Vagina (tissue), 2 donors: ENCODE measurements at regions not wholly inside any gene's neighbourhood (a gene's known extent, or its start where the extent isn't known, plus 50 kb on each side); places are given as distances from the start of the nearest gene placed in this dataset.

Experiments used
- CTCF ChIP-seq, 3 experiments: fragments of 450-650 bp in 2 of 3; fragments of 200-600 bp in 1 of 3; sonication (generic) in 1 of 3; IDR thresholded peaks; one replicate each; pipeline ENCODE4 v1.5.1; 2017 to 2019; ENCODE audit warnings: antibody characterized with exemption in 3 of 3, mild to moderate bottlenecking in 2 of 3, moderate library complexity in 2 of 3
- POLR2AphosphoS5 ChIP-seq, 2 donors: sonication (generic); formaldehyde crosslinking; IDR thresholded peaks; one replicate each; pipeline ENCODE4 v1.9.0; 2017; ENCODE audit warnings: antibody characterized with exemption in 2 of 2, mild to moderate bottlenecking in 2 of 2, low read depth in 1 of 2; ENCODE audit not compliant: insufficient read depth in 1 of 2

GRCh38 chr2:217165547-217165946 is 305.7 kb upstream of the TNP1 start:
- TF ChIP-seq CTCF (IDR thresholded peaks at IDR 0.05) (no peak), POLR2AphosphoS5 (IDR thresholded peaks at IDR 0.05; ENCODE audit: insufficient read depth in 1 of 2, low read depth in 1 of 2) (no peak)
